Lower leg skin (tissue), 3 donors: ENCODE measurements at regions not wholly inside any gene's neighbourhood (a gene's known extent, or its start where the extent isn't known, plus 50 kb on each side); places are given as distances from the start of the nearest gene placed in this dataset.

Experiments
- CTCF ChIP-seq, 3 donors: fragments of 450-650 bp; IDR thresholded peaks; one replicate each; pipeline ENCODE4 v1.5.1; 2016; ENCODE audit warnings: antibody characterized with exemption in 3 of 3, mild to moderate bottlenecking in 3 of 3, moderate library complexity in 2 of 3
- POLR2A ChIP-seq, 2 donors: fragments of 450-650 bp; IDR thresholded peaks; one replicate each; pipeline ENCODE4 v1.6.1; 2016 to 2017; ENCODE audit warnings: antibody characterized with exemption in 2 of 2, mild to moderate bottlenecking in 1 of 2, moderate library complexity in 1 of 2

- TF ChIP-seq CTCF (IDR thresholded peaks at IDR 0.05) (no peak), POLR2A (IDR thresholded peaks at IDR 0.05) (no peak)
Measured at GRCh38 chr14:48738186-48738925, 847.8 kb downstream of the RPS29 start.
